AG20443 (cell line): ENCODE measurements at regions not wholly inside any gene's neighbourhood (a gene's known extent, or its start where the extent isn't known, plus 50 kb on each side); places are given as distances from the start of the nearest gene placed in this dataset.
"Not testable (repeated sequence)": the region's sequence is repeated elsewhere in the genome, so short reads cannot be mapped to it uniquely, and the experiment has no call there.

Experiments
- DNase-seq: peaks from one replicate; pipeline ENCODE4 v3.0.0; 2012; ENCODE audit warnings: low spot score, mixed read lengths

DNA sequence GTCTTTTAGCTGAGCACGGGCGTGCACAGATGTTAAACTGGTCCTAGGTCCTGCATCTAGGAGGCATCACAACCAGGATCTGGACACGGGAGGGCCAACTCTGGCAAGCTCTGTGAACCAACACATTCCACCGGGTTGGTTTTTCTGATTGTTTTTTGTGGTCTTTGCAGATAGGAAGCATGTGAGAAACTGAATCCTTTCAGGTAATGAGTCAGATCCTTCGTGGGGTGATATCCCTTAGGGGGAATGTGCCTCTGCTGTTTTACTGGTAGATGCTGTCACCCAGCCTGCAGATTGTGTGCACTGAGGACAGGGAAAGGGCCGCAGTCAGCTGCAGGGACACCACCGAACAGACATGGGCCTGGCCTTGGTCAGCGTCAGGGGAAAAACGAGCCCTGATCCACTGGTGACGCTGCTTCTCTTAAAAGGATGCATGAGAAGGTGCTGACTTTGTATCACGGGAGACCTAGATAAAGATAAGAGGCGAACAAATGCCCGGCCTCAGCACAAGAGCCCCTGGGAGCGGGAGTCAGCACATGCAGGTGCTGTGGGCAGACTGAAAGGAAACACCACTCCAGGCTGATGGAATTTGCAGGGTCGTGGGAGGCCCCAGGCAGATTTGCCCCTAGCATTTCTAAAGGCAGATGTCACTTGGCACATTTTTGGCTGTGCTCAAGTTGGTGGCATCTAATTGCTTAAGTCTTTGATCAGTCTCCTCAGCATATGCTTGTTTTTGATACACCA lies 51.1 kb downstream of the DOP1B start:
- DNase-seq = no peak

DNA sequence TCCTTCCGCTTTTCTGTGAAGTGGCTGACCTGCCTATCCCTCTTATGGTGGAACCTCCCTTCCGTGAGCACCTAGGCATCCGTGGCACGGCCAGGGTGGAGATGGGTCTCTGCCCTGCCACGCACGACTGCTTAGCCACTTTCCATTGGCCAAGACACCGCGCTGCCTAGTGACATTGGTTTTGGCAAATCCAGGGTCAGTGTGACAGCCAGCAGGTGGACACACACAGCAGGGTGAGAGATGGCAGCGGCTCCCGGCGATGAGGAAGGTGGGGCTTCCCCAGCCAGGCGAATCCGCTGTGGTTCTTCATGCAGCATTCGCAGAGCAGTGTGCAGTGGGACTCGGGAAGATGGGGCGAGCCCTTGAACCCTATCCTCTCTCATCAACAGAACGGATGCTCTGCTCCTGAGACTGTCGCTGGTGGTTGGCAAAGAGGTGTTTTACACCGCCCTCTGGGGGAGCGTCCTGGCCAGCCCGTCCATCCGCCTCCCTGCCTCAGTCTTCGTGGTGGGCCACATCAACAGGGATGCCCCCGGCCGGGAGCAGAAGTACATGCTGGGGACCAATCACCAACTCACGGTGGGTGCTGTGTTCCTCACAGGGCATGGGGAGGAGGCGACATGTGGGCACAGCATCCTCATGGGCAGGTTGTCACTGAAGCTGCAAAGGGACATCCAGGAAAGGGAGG lies 51.8 kb downstream of the DOP1B start:
- DNase-seq = no peak

DNA sequence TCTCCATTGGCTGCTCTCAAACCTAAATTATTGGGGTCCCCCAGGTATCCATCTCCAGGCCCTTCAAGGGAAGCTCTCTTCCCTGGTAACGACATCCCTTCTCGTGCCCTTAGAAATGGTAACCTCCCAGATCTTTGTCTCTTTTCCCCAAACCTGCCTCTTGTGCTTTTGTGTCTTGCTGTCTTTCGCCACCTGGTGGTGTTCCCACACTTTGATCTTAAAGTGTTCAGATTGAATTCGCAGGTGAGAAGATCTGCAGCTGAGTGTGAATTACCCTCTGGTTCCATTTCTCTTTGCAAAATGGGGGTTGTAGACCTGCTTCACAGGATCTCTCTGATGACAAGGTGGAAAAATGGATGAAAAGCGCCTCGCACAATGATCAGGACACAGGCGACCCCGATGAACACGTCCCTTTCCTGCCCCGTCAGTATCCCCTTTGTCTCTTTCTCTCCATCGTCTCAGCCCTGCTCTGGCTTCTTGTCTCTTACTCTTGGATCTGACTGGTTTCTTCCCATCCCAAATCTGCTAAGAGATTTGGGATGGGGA lies 53.1 kb downstream of the DOP1B start:
- peak; percentile 29 for DNase-seq

DNA sequence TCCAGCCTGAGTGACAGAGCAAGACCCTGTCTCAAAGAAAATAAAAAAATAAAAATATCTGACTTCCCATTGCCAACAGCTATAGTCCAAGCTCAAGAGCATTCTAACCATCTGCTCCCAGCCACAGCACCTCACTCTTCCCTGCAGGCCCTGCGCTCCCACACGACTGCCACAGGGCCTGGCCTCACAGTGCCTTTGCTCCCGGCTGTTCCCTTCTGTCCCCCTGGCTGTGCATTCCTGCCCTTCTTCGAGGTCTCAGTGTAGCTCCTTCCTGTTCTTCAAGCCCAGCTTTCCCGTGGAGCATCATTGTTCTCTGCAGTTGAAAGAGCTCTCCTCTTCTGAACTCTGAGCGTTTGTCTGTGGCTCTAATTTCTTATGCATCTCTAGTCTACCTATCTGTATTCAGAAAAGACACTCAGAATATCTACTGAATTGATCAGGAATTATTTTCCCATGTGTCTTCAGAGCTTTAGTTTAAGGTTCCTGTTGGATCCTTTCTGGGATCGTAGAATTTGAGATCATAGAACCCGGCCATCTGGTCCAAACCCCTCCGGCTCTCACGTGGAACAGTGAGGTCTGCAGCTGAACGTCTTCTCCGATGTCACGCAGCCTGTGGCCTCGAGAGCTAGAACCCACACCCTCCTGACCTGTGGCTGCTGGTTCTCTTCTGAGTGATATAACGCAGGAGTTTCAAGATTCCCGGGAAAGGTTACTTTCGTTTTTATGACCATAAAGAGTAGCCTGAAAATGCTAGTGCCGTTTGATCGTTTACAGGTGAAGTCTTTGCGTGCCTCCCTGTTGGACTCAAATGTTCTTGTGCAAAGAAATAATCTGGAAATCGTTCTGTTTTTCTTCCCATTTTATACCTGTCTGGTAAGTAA lies 54.4 kb downstream of the DOP1B start:
- no peak for DNase-seq

DNA sequence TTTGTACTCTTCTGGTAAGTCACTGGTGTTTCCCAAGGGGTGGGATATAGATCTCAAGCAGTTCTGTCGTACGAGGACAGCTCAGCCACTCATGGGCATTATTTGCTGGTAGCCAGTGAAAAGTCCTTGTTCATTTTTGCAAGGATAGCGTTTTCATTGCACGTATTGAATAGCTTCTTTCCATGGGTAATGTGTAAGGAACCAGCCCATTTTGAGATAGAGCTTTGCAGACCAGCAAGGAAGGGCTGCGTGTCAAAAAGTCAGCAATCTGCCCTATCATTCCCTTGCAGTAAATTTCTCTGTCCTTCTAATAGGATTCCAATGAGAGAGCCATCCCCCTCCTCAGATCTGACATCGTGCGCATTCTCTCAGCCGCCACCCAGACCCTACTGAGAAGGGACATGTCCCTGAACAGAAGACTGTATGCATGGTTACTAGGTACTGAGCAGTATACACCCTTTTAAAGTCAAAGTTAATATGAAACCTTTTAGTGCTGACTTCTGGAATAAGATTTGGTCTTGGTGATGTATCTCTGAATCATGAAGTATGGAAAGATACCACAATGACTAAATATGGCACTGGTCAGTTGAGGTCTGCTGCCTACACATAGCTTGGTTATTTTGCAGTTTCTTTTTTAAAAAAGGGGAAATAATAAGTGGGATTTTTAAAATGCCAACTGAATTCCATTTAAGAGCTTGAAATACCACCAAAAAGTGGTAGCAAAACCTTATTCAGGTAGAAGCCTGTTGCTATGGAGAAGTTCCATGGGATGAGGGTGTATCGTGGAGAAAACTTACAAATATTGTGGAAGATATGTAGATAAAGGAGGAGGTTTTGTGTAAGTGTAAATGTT lies 55.3 kb downstream of the DOP1B start:
- DNase-seq = peak; percentile 84

DNA sequence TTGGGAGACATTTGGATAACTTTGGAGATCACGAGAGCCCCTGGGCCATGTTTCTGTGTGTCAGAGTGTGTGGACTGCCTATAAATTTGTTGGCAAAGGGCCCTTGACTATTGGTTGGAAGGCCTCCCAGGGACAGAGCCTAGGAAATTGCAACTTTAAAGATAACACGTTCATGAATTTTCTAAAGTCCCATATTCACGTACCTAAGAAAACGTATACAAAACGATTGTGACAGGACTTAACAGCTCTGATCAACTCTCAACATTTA lies 55.8 kb downstream of the DOP1B start:
- DNase-seq = no peak

DNA sequence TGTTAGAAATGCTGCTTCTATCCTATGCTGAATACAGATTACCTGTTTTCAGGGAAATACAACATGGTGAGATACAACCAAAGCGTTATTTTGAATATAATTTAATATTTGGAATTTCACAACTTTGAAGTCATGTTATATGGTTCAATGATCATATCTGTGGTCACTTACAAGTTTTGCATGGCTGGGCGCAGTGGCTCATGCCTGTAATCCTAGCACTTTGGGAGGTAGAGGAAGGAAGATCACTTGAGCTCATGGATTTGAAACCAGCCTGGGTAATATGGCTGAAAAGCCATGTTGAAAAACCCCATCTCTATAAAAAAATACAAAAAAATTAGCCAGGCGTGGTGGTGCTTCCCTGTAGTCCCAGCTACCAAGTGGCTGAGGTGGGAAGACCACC lies 57.9 kb downstream of the DOP1B start:
- DNase-seq = no peak

DNA sequence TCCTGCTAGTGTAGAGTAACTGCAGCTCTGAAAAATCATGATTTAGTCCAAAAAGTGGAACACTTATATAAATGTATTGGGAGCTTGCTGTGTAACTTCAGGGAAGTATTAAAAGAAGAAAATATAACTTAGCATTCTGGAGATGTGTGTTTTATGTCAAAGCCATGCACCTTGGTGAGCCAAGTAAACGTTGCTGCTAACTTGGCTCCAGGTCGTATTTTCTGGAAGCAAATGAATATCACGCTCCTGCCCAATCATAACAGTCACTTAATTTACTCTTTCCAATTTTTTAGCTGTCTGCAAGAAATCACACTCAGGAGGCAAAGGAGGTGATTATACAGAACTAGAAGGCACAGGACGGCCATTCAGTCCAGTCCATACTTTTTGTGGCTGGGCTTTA lies 61.1 kb downstream of the DOP1B start:
- DNase-seq = no peak

DNA sequence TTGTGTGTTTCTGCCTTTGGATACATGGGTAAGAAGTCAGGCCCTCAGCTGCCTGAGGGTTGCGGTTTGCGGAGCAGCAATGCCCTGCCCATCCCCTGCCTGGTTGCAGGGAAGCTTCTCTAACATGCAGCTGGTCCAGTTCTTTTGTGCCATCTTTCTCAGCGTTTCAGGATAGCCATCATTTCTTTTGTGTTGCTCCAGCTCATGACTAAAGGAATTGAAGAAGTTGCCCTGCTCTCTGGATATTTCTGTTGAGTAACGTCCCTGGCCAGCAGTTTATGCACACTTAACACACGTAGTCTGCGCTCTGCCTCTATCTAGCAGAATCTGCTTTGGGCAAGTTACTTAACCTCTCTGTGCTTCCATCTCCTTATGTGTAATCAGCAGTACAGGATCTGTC lies 62.1 kb downstream of the DOP1B start:
- DNase-seq = no peak

DNA sequence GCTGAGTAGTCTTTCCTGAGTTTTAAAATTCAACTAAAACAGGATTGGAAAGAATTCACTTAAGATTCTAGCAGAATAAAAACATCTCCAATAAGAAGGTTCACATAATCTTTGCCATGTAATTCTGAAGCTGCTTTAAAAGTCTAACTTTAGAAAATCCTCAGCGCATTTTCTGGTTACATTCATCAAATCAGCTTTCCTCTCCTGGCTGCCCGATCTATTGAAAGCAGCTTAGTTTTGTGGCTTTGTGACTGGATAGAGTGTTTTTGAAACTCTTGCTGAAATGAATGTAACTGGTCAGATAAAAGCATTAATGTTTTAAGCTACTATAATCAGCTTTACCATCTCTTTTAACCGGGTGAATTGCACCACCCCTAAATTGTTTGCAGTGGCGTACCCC lies 66.8 kb downstream of the DOP1B start:
- no peak for DNase-seq

DNA sequence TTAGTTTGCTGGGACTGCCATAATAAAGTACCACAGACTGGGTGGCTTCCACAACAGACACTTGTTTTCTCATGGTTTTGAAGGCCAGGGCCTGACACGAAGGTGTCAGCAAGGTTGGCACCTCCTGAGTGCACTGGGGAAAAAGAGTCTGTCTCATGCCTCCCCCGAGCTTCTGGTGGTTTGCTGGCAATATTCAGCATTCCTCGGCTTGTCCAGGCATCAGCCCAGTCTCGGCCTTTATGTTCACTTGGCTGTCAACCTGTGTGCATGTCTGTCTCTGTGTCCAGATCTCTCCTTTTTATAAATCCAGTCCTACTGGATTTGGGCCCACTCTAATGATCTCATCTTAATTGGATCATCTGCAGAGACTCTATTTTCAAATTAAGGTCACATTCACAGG lies 72.6 kb downstream of the DOP1B start:
- no peak for DNase-seq

DNA sequence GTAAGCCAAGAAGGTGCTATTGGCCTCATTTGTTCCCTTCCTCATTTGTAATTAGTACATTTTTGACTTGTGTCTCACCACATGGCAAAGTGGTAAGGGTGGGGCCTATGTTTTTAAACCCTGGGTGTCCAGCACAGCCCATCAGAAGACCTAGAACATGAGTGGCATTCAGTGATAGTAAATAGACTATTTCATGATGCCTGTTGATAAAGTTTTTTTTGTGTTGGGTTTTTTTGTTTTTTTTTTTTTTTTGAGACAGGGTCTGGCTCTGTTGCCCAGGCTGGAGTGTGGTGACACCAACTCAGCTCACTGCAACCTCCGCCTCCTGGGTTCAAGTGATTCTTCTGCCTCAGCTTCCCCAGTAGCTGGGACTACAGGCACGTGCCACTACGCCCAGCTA lies 74.8 kb downstream of the DOP1B start:
- DNase-seq = not testable (repeated sequence)

DNA sequence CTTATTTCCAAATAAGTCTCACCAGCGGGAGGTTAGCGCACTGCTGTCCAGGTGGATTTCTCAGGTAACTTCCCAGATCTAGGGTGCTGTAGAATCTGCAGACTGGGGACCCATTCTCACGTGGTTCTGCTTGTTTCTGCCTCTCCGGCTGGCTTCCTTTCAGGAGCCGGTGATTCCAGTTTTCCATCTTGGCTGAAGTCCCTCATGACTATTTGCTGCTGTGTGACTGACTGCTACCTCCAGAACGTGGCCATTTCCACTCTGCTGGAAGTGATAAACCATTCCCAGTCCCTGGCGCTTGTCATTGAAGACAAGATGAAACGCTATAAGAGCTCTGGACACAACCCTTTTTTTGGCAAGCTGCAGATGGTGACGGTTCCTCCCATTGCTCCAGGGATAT lies 76.0 kb downstream of the DOP1B start:
- no peak for DNase-seq

DNA sequence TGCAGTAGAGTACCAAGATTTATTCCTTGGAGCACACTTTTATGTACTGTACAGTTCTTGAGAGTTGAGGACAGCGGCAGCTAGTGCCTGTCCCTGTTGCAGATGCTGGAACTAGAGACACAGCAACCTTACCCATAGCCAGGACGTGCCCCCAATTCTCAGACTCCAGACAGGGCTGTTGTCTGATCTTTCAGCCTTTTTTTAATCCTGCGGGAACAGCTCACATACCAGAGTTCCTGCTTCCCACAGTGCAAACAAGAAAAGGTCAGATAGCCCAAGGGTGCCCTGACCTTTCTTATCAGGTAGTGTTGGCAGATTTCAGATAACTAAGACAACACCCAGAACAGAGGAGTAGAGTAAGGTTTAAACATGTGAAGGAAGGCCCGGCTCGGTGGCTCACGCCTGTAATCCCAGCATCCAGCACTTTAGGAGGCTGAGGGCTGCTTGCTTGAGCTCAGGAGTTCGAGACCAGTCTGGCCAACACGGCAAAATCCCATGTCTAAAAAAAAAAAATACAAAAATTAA lies 78.5 kb downstream of the DOP1B start:
- DNase-seq = no peak

DNA sequence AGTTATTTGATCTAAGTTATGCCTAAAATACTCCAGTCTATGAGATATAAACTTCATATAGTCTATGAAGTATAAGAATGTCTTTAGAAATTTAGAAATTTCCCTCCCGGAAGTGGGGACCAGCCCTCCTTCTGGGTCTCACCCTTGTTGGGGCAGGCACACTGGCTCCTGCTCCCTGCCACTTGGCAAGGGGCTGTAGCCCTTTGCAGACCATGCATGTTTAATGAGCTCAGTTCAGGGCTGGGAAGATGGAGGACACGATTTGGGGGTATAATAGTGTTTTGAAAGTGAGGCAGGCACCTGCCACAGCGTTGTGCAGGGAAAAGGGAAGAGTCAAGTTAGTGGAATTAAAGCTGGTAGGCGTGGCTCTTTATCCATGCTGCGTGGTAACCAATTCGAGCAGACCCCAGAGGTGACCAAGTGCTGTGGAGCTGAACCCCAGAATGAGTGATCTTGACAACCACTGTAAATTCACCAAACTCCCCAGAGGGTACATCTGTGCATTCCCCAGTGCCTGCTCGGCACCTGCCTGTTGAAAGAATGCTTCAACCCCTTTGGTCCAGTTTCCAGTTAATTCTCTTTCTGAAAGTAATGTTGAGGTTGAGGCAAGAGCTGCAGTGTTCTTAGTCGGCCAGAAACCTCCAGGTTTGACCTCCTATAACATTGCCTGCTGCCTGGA lies 79.6 kb downstream of the DOP1B start:
- DNase-seq = no peak

DNA sequence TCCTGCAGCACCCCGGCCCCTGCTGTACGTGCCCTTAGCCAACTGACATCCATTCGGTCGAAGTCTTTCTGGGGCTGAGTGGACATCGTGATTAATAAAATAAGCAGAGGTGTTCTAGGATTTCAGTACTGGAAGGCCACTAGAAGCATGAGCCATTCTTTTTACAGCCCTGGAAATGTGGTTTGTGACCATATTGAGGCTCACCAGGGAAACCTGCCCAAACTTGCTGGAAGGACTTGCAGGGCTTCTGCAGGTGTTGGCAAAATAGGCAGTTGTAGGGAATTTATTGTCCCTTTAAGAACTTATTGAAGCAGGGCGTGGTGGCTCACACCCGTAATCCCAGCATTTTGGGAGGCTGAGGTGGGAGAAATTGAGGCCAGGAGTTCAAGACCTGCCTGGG lies 80.8 kb downstream of the DOP1B start:
- DNase-seq = no peak

DNA sequence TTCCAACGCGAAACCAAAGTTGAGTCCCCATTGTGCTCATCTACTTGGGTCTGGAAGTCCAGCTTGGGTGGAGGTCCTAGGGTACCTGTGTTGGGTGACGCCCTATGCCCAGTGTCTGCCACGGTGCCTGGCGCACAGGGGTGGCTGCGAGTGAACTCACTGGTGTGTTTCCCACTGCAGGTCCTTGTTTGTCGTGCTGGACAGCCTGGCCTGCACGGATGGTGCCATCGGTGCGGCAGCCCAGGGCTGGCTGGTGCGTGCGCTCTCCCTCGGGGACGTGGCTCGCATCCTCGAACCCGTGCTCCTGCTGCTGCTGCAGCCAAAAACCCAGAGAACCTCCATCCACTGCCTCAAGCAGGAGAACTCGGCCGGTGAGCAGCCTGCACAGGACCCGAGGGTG lies 80.4 kb upstream of the MORC3 start:
- DNase-seq = no peak

DNA sequence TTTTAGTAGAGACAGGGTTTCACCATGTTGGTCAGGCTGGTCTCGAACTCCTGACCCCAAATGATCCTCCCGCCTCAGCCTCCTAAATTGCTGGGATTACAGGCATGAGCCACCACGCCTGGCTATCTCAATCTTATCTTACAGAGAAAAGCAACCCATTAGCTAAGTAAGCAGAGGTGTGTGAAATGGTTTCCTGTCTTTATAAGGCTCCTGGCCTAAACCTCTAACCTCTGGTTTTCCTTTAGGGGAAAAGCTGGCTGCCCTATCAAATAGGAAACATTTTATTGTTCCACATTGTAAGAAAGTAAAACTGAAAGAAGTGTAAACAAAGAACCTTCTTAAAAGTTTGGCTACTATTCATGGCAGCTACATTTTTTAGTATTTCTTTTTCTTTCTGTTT lies 78.3 kb upstream of the MORC3 start:
- no peak for DNase-seq

DNA sequence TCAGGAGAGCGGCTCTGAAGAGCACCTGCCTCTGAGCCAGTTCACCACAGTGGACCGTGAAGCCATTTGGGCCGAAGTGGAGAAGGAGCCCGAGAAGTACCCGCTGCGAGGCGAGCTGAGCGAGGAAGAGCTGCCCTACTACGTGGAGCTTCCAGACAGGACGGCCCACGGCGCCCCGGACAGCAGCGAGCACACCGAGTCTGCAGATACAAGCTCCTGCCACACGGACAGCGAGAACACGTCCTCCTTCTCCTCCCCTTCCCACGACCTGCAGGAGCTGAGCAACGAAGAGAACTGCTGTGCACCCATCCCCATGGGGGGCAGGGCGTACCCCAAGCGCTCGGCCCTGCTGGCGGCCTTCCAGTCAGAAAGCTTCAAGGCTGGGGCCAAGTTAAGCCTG lies 74.9 kb upstream of the MORC3 start:
- no peak for DNase-seq

DNA sequence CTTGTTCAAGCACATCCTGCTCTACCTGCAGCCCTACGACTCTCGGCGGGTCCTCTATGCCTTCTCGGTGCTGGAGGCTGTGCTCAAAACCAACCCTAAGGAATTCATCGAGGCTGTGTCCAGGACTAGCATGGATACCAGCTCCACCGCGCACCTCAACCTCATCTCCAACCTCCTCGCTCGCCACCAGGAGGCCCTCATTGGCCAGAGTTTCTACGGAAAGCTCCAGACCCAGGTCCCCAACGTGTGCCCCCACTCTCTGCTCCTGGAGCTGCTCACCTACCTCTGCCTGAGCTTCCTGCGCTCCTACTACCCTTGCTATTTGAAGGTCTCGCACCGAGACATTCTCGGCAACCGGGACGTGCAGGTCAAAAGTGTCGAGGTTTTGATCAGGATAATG lies 74.3 kb upstream of the MORC3 start:
- DNase-seq = no peak

DNA sequence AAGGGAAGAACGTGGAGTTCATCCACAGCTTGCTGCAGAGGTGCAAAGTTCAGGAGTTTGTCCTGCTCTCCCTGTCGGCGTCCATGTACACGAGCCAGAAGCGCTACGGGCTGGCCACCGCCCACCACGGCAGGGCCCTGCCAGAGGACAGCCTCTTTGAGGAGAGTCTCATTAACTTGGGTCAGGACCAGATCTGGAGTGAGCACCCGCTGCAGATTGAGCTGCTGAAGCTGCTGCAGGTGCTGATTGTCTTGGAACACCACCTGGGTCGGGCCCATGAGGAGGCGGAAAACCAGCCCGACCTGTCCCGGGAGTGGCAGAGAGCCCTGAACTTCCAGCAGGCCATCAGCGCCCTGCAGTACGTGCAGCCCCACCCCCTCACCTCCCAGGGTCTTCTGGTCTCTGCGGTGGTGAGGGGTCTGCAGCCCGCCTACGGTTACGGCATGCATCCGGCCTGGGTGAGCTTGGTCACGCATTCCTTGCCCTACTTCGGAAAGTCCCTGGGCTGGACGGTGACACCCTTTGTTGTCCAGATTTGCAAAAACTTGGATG lies 73.8 kb upstream of the MORC3 start:
- no peak for DNase-seq
